GM19023 (cell line): ENCODE measurements at regions not wholly inside any gene's neighbourhood (a gene's known extent, or its start where the extent isn't known, plus 50 kb on each side); places are given as distances from the start of the nearest gene placed in this dataset.

Experiments
- ATAC-seq: cut with Tn5 transposase; IDR thresholded peaks from one replicate; pipeline ENCODE4 v1.9.1; 2021; ENCODE audit warnings: mild to moderate bottlenecking, moderate library complexity; ENCODE audit not compliant: unreplicated experiment

DNA sequence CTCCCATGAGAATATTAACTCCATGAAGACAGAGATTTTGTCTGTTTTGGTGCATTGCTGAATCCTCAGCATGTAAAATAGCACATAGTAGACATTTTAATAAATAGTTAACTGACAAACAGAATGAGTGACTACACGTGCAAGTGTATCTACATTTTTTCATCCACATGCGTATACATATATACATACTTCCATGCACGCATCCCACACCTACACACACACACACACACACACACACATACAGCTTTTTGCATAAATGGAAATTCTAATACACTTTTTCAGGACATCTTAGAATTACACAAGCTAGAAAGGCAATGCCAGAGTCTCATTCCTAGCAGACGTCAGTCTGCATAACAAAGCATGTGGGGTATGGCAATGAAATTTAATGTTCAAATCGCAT, 139.7 kb upstream of the LRFN2 start:
- ATAC-seq = no peak

DNA sequence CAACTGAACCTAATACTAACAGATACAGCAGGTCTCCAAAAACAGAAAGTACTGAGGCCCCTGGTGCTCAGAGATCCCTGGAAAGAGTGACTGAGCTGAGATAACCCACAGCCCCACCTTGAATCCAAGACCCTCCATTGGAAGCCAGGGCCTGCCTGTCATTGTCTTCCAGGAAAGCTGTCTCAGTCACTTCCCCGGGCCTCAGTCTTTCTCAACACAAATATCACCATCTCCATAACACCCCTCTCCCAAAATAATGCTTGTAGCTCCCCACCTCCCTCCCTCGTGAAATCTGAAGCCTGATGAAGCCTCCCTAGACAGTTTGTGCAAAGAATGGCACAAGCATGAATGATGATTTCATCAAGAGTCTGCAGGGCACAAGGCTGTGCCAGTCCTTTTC, 138.2 kb upstream of the LRFN2 start:
- no peak for ATAC-seq

DNA sequence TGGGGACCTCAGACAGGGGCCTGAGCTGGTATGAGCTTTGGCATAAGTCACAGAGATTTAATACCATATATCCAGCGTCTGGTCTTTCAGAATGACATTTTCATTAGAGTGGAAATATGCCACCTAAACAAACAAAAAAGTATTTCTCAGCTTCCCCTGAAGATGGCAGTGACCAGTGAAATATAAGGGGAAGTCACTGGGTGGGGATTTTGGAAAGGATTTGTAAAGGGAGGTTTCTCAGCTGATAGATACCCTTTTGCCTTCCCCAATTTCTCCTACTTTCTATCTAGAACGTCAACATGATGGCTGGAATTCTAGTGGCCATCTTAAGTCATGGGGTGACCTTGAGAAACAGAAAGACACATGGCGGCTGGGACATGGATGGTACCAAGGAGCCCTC, 137.7 kb upstream of the LRFN2 start:
- no peak for ATAC-seq

DNA sequence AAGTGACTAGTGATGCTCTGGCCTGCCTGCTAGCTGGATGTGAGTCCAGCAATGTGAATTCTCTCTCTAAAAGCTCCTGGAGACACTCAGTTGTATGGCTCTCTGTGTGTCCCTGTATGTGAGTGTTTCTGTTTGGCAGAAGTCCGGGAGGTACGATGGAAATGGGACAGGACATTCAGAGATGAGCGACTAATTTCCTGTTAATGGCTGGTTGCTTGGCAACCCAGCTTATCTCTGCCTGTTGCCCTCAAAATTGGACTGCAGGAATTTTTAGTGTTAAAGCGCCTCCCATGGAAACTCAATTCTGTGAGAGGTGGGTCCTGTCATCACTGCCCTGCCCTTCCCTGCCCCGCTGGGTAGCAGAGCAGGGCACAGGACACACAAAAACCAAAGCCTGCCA, 136.8 kb upstream of the LRFN2 start:
- ATAC-seq = no peak

DNA sequence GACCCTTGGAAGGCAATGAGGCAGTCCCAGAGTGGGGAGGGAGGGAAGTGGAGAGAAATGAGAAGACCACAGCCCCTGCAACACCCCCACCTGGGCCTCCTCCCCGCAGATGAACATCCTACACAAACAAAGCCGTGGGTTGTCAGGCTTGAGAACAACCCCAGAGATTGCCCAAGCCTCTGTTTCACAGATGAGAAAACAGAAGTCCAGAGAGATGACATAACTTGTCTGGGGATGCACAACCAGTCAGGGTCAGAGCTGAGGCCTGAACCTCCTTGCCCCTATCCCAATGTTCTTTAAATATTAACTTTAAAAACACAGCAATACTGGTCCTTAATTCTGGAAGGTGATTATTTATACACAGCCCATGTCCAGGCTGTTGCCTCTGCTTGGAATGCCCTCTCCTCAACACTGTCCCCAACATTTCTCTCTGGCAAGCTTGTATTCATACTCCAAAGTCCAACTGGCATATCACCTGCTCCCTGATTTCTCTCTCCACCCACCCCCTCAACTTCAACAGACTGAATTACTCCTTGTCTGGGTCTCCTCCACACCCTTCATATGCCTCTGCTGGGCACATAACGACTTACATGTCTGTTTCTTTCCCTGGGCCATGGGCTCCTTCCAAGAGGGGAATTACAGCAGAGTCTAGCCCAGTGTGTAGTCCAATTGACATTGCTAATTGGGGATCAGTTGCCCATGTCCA, 135.5 kb upstream of the LRFN2 start:
- ATAC-seq = no peak

DNA sequence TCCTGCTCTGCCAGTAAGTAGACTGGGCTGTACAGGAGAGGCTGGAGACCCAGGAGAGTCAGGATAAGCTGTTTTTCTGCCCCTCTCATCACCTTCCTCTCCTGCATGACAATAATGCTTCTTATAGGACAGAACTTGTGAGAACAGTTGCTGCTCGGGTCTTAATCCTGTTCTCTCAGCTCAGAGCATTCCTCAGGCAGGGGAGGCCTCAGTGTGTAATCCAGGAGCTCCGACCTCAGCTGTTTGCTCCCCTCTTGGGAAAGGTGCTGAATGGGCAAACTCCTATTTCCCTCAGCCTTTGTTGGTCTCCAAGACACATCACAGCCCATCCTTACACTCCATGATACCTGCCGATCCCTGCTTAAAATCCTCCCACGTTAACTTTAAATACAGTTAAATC, 134.9 kb upstream of the LRFN2 start:
- ATAC-seq = no peak

DNA sequence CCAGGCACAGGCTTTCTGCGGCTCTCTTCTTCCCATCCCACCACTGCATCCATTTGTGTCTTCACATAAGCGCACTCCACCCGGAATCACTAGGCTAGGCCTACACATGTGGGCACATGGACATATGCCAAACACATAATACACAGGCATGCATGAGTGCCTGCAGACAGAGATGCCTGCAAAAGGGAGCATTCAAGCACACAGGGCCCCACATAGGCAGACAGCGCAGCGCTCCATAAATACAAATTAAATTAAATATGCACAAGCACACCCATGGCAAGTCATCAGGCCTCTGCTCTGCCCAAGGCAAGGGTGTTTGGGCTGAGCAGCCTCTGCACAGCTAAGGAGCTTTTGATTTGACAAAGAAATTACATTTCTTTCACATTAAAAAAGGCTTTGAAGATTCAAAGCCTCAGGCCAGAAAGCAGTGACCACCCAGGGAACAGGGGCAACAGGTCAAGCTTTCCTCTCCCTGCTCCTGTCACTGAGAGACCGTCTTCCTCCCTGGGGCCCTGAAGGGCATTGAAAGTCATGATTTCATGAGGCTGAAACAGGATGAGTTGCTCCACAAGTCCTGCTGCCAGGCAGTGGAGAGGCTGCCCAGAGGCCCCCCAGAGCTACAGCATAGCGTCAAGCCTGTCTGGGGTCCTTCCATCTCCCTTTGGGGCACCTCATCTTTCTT, 134.2 kb upstream of the LRFN2 start:
- no peak for ATAC-seq

DNA sequence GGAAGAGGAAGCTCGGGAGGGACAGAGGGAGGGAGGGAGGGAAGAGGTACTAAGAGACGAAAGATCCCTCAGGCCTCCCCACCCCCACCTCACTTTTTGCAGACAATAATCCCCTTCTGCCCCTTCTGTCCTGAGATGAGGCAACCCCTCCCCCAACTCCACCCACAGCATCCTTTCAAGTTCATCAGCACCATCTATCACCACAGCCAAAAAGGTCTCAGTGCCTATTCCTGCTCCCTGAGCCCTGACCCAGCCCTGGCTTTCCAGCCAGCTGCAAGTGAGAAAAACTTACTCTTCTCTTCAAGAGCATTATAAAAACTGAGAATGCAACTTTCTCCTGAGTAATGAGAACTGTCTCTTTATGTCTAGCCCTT, 133.2 kb upstream of the LRFN2 start:
- ATAC-seq = no peak

DNA sequence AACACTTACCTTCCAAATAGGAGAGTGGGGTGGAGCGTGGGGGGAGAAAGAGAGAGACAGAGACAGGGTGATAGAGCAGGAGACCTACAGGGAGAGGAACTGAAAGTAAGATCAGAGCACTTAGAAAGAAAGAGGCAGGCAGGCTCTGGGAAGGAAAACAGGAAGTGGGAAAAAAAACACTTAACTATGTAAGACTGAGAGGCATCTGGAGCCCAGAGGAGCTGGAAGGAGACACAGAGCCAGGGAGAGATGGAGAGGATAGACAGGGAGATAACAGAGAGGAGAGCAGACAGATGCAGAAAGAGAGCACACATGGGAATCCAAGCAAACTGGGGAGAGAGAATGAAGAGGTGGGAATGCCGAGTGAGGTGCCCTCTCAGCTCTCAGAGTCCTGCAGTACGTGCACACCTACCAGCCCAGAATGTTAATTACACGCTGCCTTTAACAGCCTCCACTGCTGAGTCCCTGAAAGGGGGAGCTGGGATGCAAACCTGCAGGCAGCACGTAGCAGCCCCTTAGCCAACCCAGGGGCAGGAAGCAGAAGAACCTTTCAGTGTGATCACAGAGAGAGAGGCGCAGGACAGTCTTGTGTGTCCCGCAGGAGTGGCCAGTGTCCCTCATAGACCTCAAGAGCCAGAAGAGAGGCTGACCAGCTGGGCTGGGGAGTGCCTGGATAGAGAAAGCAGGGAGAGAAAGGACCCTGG, 132.7 kb upstream of the LRFN2 start:
- ATAC-seq = peak; percentile 62

DNA sequence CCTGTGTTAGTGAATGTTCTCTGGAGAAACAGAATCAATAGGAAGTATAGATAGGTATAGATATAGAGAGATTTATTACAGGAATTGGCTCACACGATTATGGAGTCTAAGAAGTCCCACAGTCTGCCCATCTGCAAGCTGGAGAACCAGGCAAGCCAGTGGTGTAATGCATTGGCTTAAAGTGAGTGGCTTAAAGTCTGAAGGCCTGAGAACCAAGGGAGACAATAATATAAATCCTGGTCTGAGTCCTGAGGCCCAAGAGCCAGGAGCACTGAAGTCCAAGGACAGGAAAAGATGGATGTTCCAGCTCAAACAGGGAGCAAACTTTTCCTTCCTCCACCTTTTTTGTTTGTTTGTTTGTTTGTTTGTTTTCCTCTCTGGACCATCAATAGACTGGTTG, 131.2 kb upstream of the LRFN2 start:
- no peak for ATAC-seq

DNA sequence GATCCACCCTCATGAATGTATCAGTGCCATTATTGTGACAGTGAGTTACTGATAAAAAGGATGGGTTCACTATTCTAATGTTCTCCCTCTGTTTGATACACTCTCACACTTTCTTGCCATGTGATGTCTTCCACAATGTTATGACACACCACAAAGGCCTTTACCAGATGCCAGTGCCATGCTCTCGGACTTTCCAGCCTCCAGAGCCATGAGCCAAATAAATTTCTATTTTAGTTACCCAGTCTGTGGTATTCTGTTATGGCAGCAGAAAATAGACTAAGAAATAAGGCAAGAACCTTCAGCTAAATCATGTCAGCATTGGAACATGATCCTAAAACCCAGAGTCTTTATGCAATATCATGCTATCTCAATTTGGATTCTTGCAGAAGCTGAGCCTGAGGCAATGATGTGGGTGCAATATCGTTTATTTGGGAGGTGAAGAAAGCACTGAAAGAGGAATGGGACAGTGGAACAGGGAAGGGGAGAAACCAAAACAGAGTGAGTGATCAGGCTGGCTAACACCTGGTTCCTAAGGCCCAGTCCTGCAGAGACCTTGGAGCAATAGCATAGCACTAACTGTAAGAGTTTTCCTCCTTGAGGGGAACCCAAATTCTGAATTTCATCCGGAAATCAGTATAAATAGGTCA, 130.4 kb upstream of the LRFN2 start:
- no peak for ATAC-seq

DNA sequence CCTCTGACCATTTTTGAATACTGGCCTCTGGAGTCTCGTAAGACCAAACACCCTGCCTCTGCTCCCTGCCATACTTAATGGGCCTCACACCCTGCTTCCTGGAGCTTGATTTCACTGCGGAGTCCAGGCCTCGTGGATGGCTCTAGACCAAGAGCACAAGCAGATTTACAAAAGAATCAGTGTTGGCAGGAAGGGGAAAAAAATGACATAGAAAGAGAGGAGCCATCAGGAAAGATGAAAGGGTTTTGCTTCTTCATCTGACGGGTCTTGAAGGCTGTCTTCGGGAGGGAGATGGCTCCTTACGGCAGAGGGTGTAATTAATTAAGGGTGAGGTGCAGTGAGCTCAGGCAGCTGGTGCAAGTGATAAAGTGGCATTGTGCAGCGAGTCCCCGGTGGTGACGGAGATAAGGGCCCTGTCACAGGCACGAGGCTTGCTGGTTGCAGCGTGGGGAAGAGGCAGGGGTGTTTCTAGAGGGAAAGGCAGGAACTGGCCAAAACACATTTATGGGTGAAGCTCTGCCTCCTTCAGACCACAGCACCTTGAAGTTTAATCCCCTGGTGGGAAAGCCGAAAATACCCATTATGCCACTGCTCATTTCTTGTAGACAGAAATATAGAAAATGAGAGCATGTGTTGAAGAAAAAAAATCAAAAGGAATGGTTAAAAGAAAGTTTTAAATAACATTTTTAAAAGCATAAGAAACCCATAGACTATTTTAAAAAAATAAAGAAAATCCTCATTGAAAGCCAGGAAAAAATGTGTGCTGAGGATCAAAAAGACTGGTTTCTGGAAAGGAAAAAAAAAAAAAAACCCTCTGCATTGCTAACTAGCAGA, 128.6 kb upstream of the LRFN2 start:
- ATAC-seq = no peak

DNA sequence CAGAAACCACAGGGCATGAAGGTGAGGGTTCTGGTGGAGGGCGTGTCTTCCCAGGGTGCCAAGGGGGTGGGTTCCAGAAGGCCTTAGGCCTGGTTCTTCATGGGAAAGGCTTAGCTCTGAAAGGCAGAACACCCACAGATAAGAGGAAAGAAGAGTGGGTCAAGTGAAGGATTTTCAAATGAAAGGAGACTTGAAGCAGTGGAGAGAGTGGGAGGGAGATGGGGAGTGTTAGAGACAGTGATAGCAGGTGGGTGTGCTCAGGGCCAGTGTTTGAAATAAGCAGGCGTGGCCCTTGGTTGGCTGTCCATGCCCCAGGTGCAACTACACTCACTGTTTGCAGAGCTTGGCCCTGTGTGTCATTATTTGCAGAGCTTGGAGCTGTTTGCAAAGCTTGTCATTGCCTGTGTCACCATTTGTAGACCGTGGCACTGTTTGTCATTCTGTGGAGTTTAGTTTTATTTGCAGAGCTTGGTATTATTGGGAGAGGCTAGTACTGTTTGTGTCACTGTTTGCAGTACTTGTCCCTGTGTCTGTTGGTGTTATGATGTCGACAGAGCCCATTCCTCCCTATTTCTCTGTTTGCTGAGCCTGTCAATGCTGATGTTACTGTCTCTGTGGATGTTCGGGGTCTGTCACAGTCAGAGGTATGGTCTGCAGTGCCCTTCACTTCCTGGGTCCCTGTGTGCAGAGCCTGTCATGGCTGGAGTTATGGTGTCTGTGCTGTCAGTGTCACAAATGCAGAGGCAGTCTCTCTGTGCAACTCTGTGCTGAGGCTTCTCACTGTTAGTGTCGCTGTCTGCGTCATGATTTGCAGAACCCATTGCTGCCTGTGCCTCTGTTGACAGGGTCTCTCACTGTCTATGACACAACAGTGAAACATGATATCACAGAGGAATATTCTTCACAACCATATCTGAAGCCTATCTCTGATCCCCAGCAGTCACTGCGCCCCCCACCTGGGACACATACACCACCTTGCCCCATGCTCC, 127.7 kb upstream of the LRFN2 start:
- no peak for ATAC-seq

DNA sequence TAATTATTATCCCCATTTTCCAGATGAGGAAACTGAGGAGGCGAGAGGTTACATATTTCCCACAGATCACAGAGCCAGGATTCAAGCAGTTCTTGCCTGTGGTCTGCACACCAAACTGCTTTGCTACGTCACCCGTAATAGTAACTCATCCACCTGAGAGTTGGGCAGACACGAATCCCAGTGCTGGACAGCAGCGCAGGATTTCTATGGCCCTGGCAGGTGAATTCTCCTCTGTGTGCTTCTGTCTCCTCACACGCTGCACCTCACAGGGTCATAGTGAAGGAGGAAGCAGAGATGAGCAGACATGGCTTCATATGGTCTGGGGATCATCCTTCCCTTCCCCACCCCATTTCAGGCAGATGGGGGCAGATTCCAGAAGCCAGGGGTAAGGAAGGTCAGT, 127.0 kb upstream of the LRFN2 start:
- no peak for ATAC-seq

DNA sequence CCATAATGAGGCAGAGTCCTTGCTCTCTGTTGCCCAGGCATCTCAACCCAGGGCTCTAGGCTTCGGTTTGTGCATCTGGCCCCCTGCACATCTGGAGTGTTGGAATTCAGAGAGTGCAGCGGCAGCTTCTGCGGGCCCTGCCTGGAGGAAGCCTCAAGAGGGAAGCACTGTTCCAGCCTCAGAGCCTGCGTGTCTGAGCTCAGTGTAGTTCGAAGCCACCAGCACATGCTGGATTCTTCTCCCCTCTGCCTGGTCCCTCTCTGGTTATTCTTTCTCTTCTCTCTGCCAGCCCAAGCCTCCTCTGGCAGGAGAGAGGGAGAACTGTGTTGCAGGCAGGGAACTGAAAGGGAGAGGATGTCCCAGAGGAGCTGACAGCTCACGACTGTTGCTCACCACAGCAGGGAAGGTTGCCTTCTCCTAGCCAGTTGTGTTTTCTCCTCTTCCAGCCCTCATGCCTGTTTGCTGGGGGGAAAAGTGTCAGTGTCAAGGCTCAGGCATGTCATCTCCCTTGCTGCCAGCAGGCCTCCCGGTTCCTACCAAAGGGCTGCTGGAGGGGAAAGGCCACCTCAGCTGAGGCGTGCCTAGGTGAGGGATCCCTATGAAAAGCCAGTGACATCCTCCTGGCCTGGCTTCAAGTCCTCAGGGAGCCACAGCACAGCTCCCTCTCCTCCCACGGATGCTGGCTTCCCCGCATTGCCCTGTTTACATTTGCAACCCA, 126.0 kb upstream of the LRFN2 start:
- no peak for ATAC-seq

DNA sequence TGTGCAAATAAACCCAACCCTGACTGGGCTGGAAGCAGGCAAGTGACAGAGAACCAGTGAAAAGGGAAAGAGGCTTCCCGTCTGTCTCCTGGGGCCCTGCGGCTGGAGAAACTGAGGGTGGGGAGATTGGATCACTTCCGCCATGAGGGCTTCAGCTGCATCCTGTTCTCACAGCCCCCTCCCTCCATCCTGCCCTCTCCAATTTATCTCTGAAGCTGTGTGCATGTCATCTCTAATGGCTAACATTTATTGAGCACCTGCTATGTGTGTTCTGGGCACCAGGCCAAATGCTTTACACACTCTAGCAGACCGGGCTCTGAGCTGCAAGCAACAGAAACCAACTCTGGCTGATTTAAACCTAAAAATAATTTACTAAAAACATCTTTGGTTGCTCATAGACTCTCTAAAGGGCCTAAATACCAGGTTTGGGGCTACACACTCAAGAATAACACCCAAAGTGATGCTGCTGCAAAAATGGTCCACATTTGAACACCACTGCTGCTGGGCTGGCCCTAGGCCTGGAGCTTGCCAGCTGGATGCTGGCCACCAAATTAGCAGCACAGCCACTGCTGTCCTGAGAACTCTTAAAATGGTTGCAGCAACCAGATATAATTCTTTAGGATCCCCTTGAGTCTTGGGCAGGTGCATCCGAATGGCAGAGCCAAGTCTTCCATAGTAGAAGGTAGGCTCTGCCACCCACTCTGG, 123.6 kb upstream of the LRFN2 start:
- no peak for ATAC-seq

DNA sequence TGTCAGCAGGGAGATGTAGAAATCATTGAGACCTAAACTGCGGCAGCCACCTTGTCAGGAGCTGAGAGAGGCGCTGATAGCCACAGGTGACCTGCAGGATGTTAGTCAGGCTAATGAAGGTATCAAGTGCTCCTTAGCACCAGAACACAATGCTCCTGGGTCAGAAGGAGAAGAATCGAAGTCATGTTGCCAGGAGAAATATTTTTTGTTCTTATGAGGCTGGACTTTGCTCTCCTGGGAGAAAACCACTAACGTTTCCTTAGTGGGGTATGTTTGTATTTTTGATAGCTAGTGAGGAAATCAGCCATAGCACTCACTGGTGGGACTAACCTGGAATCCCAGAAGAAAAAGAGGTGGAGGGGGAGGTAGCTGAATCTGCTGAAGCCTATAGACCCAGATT, 120.9 kb upstream of the LRFN2 start:
- ATAC-seq = no peak

DNA sequence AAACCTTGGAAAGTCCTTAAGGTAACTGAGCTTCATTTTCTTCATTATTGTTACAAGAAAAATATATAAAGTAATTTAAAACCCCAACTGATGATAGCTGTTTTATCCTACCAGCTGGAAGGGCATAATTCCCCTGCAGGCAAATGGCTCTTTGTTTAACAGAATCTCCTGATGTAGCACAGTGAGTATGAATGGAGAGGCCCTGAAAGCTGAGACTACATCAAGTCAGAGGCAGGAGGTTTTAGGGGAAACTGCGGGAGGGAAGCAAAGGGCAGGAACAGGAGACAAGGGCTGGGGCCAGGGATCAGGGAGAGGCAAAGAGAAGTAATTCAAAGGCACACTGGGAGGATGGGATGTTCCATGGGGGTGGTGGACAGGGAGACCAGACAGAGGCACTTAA, 119.0 kb upstream of the LRFN2 start:
- ATAC-seq = no peak
